Fibroblast of villous mesenchyme (primary cell): ENCODE measurements at regions not wholly inside any gene's neighbourhood (a gene's known extent, or its start where the extent isn't known, plus 50 kb on each side); places are given as distances from the start of the nearest gene placed in this dataset.

Experiments
- DNase-seq: peaks from one replicate; pipeline ENCODE4 v3.0.0-alpha.2; 2010; ENCODE audit warnings: low read depth
- H3K4me3 ChIP-seq: 2 replicates; pipeline ENCODE4 v1.5.1; 2011; ENCODE audit warnings: low read depth, mild to moderate bottlenecking, low read length
- CTCF ChIP-seq: IDR thresholded peaks from 2 replicates; pipeline ENCODE4 v1.5.1; 2012; ENCODE audit warnings: low read depth, mild to moderate bottlenecking, low read length; ENCODE audit not compliant: insufficient read depth

- no peak for DNase-seq
- no peak for TF ChIP-seq CTCF
- no peak overlapping the region for H3K4me3 ChIP-seq
Observed at GRCh38 chr13:104106705-104107393, 1040.6 kb upstream of the SLC10A2 start.

- DNase-seq, result peak; percentile 51
- TF ChIP-seq CTCF, result no peak
- no peak overlapping the region for H3K4me3 ChIP-seq
Observed at GRCh38 chr13:104105418-104106355, 1039.5 kb upstream of the SLC10A2 start.

GRCh38 chr13:104099750-104100149, 1033.5 kb upstream of the SLC10A2 start:
- DNase-seq, result no peak
- H3K4me3 ChIP-seq, result no peak overlapping the region
- no peak for TF ChIP-seq CTCF

- no peak for DNase-seq
- H3K4me3 ChIP-seq, result no peak overlapping the region
- no peak for TF ChIP-seq CTCF
Observed at GRCh38 chr13:104098421-104098820, 1032.2 kb upstream of the SLC10A2 start.

- H3K4me3 ChIP-seq, result no peak overlapping the region
- peak; percentile 55 for DNase-seq
- TF ChIP-seq CTCF, result no peak
Observed at GRCh38 chr13:104086759-104087158, 1020.5 kb upstream of the SLC10A2 start.

- no peak overlapping the region for H3K4me3 ChIP-seq
- no peak for TF ChIP-seq CTCF
- DNase-seq, result peak; percentile 38
Observed at GRCh38 chr13:104086210-104086609, 1020.0 kb upstream of the SLC10A2 start.
